ENCODE measurements at regions not wholly inside any gene's neighbourhood (a gene's known extent, or its start where the extent isn't known, plus 50 kb on each side); places are given as distances from the start of the nearest gene placed in this dataset.
A peak's percentile ranks its signal among the peaks of the same experiment; 100 is the strongest.

DNA sequence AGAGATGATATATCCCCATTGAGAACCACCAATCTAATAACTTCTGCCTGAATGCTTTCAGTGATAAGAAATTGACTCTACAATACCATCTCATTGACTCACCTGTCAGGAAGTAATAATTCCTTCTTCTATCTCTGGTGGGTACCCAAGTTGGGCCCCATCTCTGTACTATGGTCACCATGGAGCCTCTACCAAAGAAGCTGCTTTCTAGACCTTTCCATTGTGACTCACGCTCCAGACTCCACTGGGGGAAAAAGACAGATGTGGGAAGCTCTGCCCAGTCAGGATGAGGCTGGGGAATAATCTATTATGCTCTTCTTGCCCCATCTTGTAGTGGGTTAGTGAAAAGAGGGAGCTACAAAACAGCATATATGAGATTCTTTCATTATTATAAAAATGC is 100.4 kb downstream of the COPRS start:
- H3K4me1 Mint-ChIP-seq, result no peaks in the 10 kb centered on the region
- DNase-seq (ENCODE audit: low spot score in 2 of 2) (no peak), ATAC-seq (no peak)
- no peaks in the 10 kb centered on the region for H3K9me3 Mint-ChIP-seq
- no peak overlapping the region for H3K4me3 Mint-ChIP-seq
- H3K27ac Mint-ChIP-seq, result no peak overlapping the region
- no peaks in the 10 kb centered on the region for H3K36me3 Mint-ChIP-seq

- Mint-ChIP-seq H3K4me3 (no peak overlapping the region), H3K4me1 (no peaks in the 10 kb centered on the region), H3K27ac (no peak overlapping the region), H3K9me3 (no peaks in the 10 kb centered on the region), H3K36me3 (no peaks in the 10 kb centered on the region)
- no peak for ATAC-seq
- no peak for DNase-seq (ENCODE audit: low spot score in 2 of 2)
These were observed 101.9 kb downstream of the COPRS start for GRCh38 chr17:31757097-31757496.

GRCh38 chr17:31754239-31754945 is 104.7 kb downstream of the COPRS start:
- no peaks in the 10 kb centered on the region for H3K9me3 Mint-ChIP-seq
- no peaks in the 10 kb centered on the region for H3K36me3 Mint-ChIP-seq
- DNase-seq (ENCODE audit: low spot score in 2 of 2) (no peak), ATAC-seq (no peak)
- no peak overlapping the region for H3K4me3 Mint-ChIP-seq
- H3K4me1 Mint-ChIP-seq, result no peaks in the 10 kb centered on the region
- no peak overlapping the region for H3K27ac Mint-ChIP-seq

- no peak overlapping the region for H3K27ac Mint-ChIP-seq
- no peak for ATAC-seq
- no peak for DNase-seq (ENCODE audit: low spot score in 2 of 2)
- no peaks in the 10 kb centered on the region for H3K9me3 Mint-ChIP-seq
- no peaks in the 10 kb centered on the region for H3K4me1 Mint-ChIP-seq
- no peaks in the 10 kb centered on the region for H3K36me3 Mint-ChIP-seq
- no peak overlapping the region for H3K4me3 Mint-ChIP-seq
These were observed 106.0 kb downstream of the COPRS start for GRCh38 chr17:31753011-31753410.

DNA sequence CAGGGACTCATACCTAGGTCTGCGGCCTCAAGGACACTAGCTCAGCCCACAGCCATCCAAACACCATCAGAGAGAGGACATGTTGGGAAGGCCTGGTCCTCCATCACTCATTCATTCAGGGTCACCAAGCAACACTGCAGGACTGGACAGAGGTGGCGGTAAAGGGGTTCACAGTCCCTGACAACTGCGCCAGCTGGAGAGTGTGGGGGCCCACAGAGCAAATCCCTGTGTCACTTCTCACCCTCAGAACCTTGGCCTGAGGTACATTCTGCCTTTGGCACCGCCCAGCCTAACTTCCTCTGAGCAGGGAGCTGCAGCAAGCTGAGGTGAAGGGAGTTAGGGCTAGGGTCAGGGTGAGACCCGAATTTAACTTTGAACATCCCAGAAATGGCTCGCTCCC is 106.5 kb downstream of the COPRS start:
- Mint-ChIP-seq H3K36me3 (no peaks in the 10 kb centered on the region), H3K27ac (no peak overlapping the region), H3K9me3 (no peaks in the 10 kb centered on the region), H3K4me1 (no peaks in the 10 kb centered on the region), H3K4me3 (no peak overlapping the region)
- peak; percentile 42 for ATAC-seq
- no peak for DNase-seq (ENCODE audit: low spot score in 2 of 2)

- no peaks in the 10 kb centered on the region for H3K36me3 Mint-ChIP-seq
- H3K4me1 Mint-ChIP-seq, result no peaks in the 10 kb centered on the region
- DNase-seq (ENCODE audit: low spot score in 2 of 2), result no peak
- no peak overlapping the region for H3K4me3 Mint-ChIP-seq
- no peaks in the 10 kb centered on the region for H3K9me3 Mint-ChIP-seq
- no peak for ATAC-seq
- H3K27ac Mint-ChIP-seq, result peak overlapping the region; percentile 55
These were observed 108.5 kb downstream of the COPRS start for GRCh38 chr17:31750578-31750977.

DNA sequence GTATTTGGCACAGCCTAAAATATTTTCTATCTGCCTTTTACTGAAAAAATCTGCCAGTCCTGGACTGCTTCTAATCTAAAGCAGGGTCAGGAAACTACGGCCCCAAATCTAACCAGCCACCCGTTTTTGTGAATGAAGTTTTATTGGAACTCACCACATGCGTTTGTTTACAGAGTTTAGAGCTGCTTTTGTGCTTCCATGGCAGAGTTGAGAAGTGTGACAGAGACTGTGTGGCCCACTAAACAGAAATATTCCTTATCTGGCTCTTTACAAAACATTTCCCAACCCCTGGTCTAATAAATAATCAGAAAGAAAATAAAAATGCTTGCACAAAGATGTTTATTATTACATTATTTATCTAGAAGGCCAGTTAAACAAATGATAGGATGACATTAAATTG is 110.2 kb downstream of the COPRS start:
- ATAC-seq (no peak), DNase-seq (ENCODE audit: low spot score in 2 of 2) (no peak)
- H3K4me3 Mint-ChIP-seq, result no peak overlapping the region
- no peaks in the 10 kb centered on the region for H3K9me3 Mint-ChIP-seq
- H3K36me3 Mint-ChIP-seq, result no peaks in the 10 kb centered on the region
- no peak overlapping the region for H3K27ac Mint-ChIP-seq
- no peaks in the 10 kb centered on the region for H3K4me1 Mint-ChIP-seq

GRCh38 chr17:31746884-31747495 is 112.1 kb downstream of the COPRS start:
- no peak for ATAC-seq
- Mint-ChIP-seq H3K4me1 (no peaks in the 10 kb centered on the region), H3K27ac (no peak overlapping the region)

DNA sequence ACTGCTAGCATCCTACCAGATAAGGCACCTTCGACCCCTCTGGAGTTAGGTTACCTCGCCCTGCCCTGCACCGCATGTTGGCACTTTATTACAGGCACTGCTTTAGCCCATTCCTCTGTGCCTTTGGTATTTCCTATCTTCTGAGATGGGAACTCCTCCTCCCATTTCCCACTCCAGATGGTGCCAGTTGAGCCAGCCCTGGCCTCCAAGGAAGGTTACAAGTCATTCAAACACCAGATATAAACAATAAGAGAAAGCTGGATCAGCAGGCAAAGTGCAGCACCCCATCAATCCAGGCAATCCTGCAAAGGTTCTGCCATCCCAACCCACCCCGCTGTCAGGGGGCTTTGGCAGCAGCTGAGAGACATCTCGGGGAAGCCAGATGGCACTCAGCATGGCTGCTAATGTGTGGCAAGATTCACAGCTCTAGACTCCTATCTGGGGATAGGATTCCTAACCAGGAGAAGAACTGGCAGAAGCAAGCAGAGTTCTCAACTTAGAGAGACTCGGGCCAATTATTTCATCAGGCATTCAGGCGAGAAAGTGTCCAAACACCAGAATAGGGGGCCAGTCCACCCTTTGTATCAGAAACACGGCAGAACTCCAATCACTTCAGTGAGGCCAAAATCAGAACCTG is 113.0 kb downstream of the COPRS start:
- Mint-ChIP-seq H3K4me1 (no peaks in the 10 kb centered on the region), H3K36me3 (no peaks in the 10 kb centered on the region), H3K4me3 (no peak overlapping the region), H3K27ac (no peak overlapping the region), H3K9me3 (no peaks in the 10 kb centered on the region)
- ATAC-seq (no peak), DNase-seq (ENCODE audit: low spot score in 2 of 2) (no peak)

More at GRCh38 chr17:31746884-31747495, 112.1 kb downstream of the COPRS start:
- Mint-ChIP-seq H3K9me3 (no peaks in the 10 kb centered on the region), H3K36me3 (no peaks in the 10 kb centered on the region), H3K4me3 (no peak overlapping the region)
- no peak for DNase-seq (ENCODE audit: low spot score in 2 of 2)

DNA sequence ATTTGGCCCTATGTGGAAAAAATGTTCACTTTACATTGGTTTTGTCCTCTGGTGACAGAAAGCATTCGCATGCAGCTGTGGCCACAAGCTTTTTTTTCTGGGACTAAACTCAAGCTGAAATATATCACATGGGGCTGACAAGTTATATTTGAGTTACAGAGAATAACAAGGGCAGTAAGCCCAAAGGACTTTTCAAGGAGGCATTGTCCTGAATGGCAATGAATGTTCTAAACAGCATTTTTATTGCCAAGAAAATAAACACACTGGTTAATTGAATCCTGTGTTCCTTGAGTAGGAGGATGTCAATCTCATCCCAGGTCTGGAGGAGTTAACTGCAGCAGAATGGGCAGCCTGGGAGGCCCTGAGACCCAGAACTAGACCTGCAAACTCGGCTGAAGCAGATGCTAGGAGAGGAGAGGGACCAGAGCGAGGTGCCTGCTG is 114.5 kb downstream of the COPRS start:
- Mint-ChIP-seq H3K9me3 (no peaks in the 10 kb centered on the region), H3K27ac (no peak overlapping the region), H3K4me3 (no peak overlapping the region), H3K4me1 (no peaks in the 10 kb centered on the region), H3K36me3 (no peaks in the 10 kb centered on the region)
- no peak for DNase-seq (ENCODE audit: low spot score in 2 of 2)
- ATAC-seq, result no peak

DNA sequence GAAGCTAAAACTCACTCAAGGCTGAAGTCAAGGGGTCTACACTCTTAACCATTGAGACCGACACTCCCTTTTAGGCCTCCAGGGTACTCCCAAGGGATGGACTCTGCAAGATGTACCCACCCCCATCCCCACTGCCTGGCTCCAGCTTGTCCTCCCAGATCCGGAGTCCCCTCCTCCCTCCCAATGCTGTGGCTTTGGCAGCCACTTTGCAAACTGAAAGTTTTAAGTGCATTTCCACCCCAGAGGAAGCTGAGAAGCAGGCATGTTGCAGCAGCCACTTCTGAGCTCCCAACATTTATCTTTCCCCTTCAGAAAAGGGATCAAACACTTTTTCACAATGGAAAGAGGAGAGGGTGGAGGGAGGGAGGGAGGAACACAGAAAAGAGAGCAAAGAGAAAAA is 115.2 kb downstream of the COPRS start:
- DNase-seq (ENCODE audit: low spot score in 2 of 2) (no peak), ATAC-seq (no peak)
- no peak overlapping the region for H3K4me3 Mint-ChIP-seq
- no peak overlapping the region for H3K27ac Mint-ChIP-seq
- H3K9me3 Mint-ChIP-seq, result no peaks in the 10 kb centered on the region
- no peaks in the 10 kb centered on the region for H3K36me3 Mint-ChIP-seq
- H3K4me1 Mint-ChIP-seq, result no peaks in the 10 kb centered on the region

- DNase-seq (ENCODE audit: low spot score in 2 of 2), result no peak
- Mint-ChIP-seq H3K9me3 (no peaks in the 10 kb centered on the region), H3K4me1 (no peaks in the 10 kb centered on the region), H3K36me3 (no peaks in the 10 kb centered on the region), H3K4me3 (no peak overlapping the region), H3K27ac (no peak overlapping the region)
- ATAC-seq, result no peak
These were observed 117.7 kb downstream of the COPRS start for GRCh38 chr17:31741371-31741770.

- Mint-ChIP-seq H3K27ac (no peak overlapping the region), H3K4me3 (no peak overlapping the region), H3K9me3 (no peaks in the 10 kb centered on the region), H3K36me3 (no peaks in the 10 kb centered on the region), H3K4me1 (no peaks in the 10 kb centered on the region)
- no peak for ATAC-seq
- DNase-seq (ENCODE audit: low spot score in 2 of 2), result no peak
These were observed 118.4 kb downstream of the COPRS start for GRCh38 chr17:31740611-31741082.

GRCh38 chr17:31738996-31739699 is 119.9 kb downstream of the COPRS start:
- Mint-ChIP-seq H3K4me3 (no peak overlapping the region), H3K4me1 (no peaks in the 10 kb centered on the region), H3K27ac (no peak overlapping the region), H3K9me3 (no peaks in the 10 kb centered on the region), H3K36me3 (no peaks in the 10 kb centered on the region)
- no peak for DNase-seq (ENCODE audit: low spot score in 2 of 2)
- no peak for ATAC-seq

DNA sequence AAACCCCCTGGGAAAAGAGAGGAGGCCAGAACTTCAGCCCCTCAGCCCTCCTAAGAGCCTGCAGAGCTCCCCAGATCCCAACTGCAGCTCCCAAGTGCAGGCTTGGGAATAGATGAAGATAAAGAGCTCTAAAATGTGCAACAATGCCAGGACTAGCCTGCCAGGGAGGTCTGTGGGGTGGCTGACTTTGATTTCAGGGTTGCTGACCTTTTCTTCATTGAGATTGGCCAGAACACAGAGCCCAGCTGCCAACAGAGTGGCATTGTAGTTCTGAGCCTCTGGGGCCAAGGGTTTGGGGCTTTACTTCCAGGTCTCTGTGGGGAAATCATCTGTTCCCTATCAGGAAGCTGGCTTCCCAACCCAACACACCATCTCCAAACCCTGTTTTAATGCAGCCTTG is 120.6 kb downstream of the COPRS start:
- DNase-seq (ENCODE audit: low spot score in 2 of 2), result no peak
- ATAC-seq, result no peak
- Mint-ChIP-seq H3K36me3 (no peaks in the 10 kb centered on the region), H3K9me3 (no peaks in the 10 kb centered on the region), H3K4me3 (no peak overlapping the region), H3K27ac (no peak overlapping the region), H3K4me1 (no peaks in the 10 kb centered on the region)
